Limb (tissue), 2 donors: ENCODE measurements at regions not wholly inside any gene's neighbourhood (a gene's known extent, or its start where the extent isn't known, plus 50 kb on each side); places are given as distances from the start of the nearest gene placed in this dataset.
"Not testable (repeated sequence)": the region's sequence is repeated elsewhere in the genome, so short reads cannot be mapped to it uniquely, and the experiment has no call there.

Experiments used
- DNase-seq, 2 donors: peaks; one replicate each; pipeline ENCODE4 v3.0.0-alpha.2; 2016; ENCODE audit errors: extremely low spot score in 2 of 2

- DNase-seq: no peak
Measured at GRCh38 chr2:131827481-131828163, 299.9 kb downstream of the CCDC74A start.

GRCh38 chr2:131828164-131828561 lies 300.5 kb downstream of the CCDC74A start:
- no peak for DNase-seq

- DNase-seq: not testable (repeated sequence)
Measured at GRCh38 chr2:131828633-131829455, 301.2 kb downstream of the CCDC74A start.

GRCh38 chr2:131829456-131830241 lies 302.0 kb downstream of the CCDC74A start:
- peak in 1 of 2 donors; percentile 30 for DNase-seq

- peak in 1 of 2 donors; percentile 32 for DNase-seq
Measured at GRCh38 chr2:131830242-131830945, 302.7 kb downstream of the CCDC74A start.

GRCh38 chr2:131830946-131831310 lies 303.2 kb downstream of the CCDC74A start:
- DNase-seq: not testable (repeated sequence)

- peak in 1 of 2 donors; percentile 29 for DNase-seq
Measured at GRCh38 chr2:131831450-131832208, 303.9 kb downstream of the CCDC74A start.

- DNase-seq: not testable (repeated sequence)
Measured at GRCh38 chr2:131832209-131832780, 304.6 kb downstream of the CCDC74A start.

GRCh38 chr2:131832917-131833316 lies 305.2 kb downstream of the CCDC74A start:
- DNase-seq: peak in 1 of 2 donors; percentile 24

- DNase-seq: not testable (repeated sequence)
Measured at GRCh38 chr2:131833367-131834202, 305.9 kb downstream of the CCDC74A start.

GRCh38 chr2:131834203-131835020 lies 306.7 kb downstream of the CCDC74A start:
- peak in 1 of 2 donors; percentile 28 for DNase-seq

- DNase-seq: not testable (repeated sequence)
Measured at GRCh38 chr2:131835022-131835421, 307.3 kb downstream of the CCDC74A start.

- DNase-seq: no peak
Measured at GRCh38 chr2:131835621-131836091, 308.0 kb downstream of the CCDC74A start.

GRCh38 chr2:131836116-131836515 lies 308.4 kb downstream of the CCDC74A start:
- not testable (repeated sequence) for DNase-seq

GRCh38 chr2:131844044-131844443 lies 316.4 kb downstream of the CCDC74A start:
- not testable (repeated sequence) for DNase-seq

GRCh38 chr2:131856202-131856601 lies 305.6 kb downstream of the ANKRD30BL start:
- DNase-seq: not testable (repeated sequence)

- not testable (repeated sequence) for DNase-seq
Measured at GRCh38 chr2:131858197-131858596, 303.6 kb downstream of the ANKRD30BL start.
